Keratinocyte (primary cell): ENCODE measurements at regions not wholly inside any gene's neighbourhood (a gene's known extent, or its start where the extent isn't known, plus 50 kb on each side); places are given as distances from the start of the nearest gene placed in this dataset.

Source experiments
- DNase-seq: peaks from one replicate; pipeline ENCODE4 v3.0.0-alpha.2; 2011; ENCODE audit warnings: low read depth, missing footprints, low spot score
- FAIRE-seq: peaks from 2 replicates; lab custom pipeline; 2011; peaks lifted over from hg19 to GRCh38; lab: Jason Lieb, UNC
- H2AFZ ChIP-seq: 2 replicates; pipeline ENCODE4 v1.6.0; 2012; ENCODE audit warnings: low read length, control low read depth, inconsistent platforms; ENCODE audit not compliant: control insufficient read depth
- H3K27ac ChIP-seq: 2 replicates; pipeline ENCODE4 v1.5.1; 2011; ENCODE audit warnings: low read length; ENCODE audit not compliant: control insufficient read depth, insufficient read depth
- H3K27me3 ChIP-seq: 3 replicates; pipeline ENCODE4 v1.6.0; 2011; ENCODE audit warnings: low read length; ENCODE audit not compliant: control insufficient read depth, insufficient read depth; ENCODE audit errors: extremely low read depth
- H3K36me3 ChIP-seq, 2 experiments: 2 replicates in 1 of 2; 3 replicates in 1 of 2; pipeline ENCODE4 v1.5.1; 2011; ENCODE audit warnings: low read length in 2 of 2, mild to moderate bottlenecking in 1 of 2; ENCODE audit not compliant: control insufficient read depth in 2 of 2, insufficient read depth in 2 of 2; ENCODE audit errors: extremely low read depth in 1 of 2
- H3K4me1 ChIP-seq: 3 replicates; pipeline ENCODE4 v1.5.1; 2011; ENCODE audit warnings: low read length; ENCODE audit not compliant: control insufficient read depth, insufficient read depth; ENCODE audit errors: extremely low read depth
- H3K4me2 ChIP-seq: 3 replicates; pipeline ENCODE4 v1.6.0; 2011; ENCODE audit warnings: low read depth, low read length; ENCODE audit not compliant: control insufficient read depth, insufficient read depth; ENCODE audit errors: extremely low read depth
- H3K4me3 ChIP-seq, 3 experiments: fragments of 200-600 bp in 1 of 3; sonication (generic) in 1 of 3; 2 replicates in 2 of 3; 3 replicates in 1 of 3; pipeline ENCODE4 v1.5.1; 2011 to 2016; ENCODE audit warnings: low read length in 3 of 3, mild to moderate bottlenecking in 3 of 3, control low read depth in 2 of 3, inconsistent platforms in 1 of 3, low read depth in 1 of 3, mixed read lengths in 1 of 3, mixed run types in 1 of 3, moderate library complexity in 1 of 3; ENCODE audit not compliant: control insufficient read depth in 2 of 3, insufficient read depth in 2 of 3; ENCODE audit errors: extremely low read depth in 1 of 3
- H3K79me2 ChIP-seq: 2 replicates; pipeline ENCODE4 v1.6.0; 2012; ENCODE audit warnings: low read length; ENCODE audit not compliant: control insufficient read depth, insufficient read depth
- H3K9ac ChIP-seq: 3 replicates; pipeline ENCODE4 v1.6.0; 2011; ENCODE audit warnings: low read length; ENCODE audit not compliant: control insufficient read depth, insufficient read depth; ENCODE audit errors: extremely low read depth
- H3K9me1 ChIP-seq: 3 replicates; pipeline ENCODE4 v1.6.0; 2011; ENCODE audit warnings: low read length; ENCODE audit not compliant: control insufficient read depth, insufficient read depth; ENCODE audit errors: extremely low read depth
- H3K9me3 ChIP-seq: 2 replicates; pipeline ENCODE4 v1.5.1; 2012; ENCODE audit warnings: low read depth, low read length; ENCODE audit not compliant: control insufficient read depth
- H4K20me1 ChIP-seq: 3 replicates; pipeline ENCODE4 v1.6.0; 2011; ENCODE audit warnings: low read length; ENCODE audit not compliant: control insufficient read depth, insufficient read depth; ENCODE audit errors: extremely low read depth
- EZH2 ChIP-seq: IDR thresholded peaks from one replicate; pipeline ENCODE4 v1.6.1; 2012; ENCODE audit warnings: inconsistent platforms, mild to moderate bottlenecking, low read length, moderate library complexity
- dilution Hi-C: fragments of 300-500 bp; cut with MboI; formaldehyde crosslinking; loops from one replicate; pipeline ENCODE4 v1.7.0; 2020; ENCODE audit warnings: low sequenced_read_pairs; ENCODE audit not compliant: extremely low pct_ligation_motif_present
- TF ChIP-seq, protein P1 (sequence below), 3 experiments: IDR thresholded peaks in 1 of 3; conservative IDR thresholded peaks in 1 of 3; optimal IDR thresholded peaks in 1 of 3; 2 replicates in 2 of 3; 3 replicates in 1 of 3; pipeline versions ENCODE3 to v1.5.1; 2011; ENCODE audit warnings: low read length in 3 of 3, mild to moderate bottlenecking in 3 of 3, moderate library complexity in 2 of 3, control low read depth in 1 of 3, inconsistent platforms in 1 of 3; ENCODE audit not compliant: insufficient read depth in 2 of 3; ENCODE audit errors: extremely low read depth in 1 of 3

DNA sequence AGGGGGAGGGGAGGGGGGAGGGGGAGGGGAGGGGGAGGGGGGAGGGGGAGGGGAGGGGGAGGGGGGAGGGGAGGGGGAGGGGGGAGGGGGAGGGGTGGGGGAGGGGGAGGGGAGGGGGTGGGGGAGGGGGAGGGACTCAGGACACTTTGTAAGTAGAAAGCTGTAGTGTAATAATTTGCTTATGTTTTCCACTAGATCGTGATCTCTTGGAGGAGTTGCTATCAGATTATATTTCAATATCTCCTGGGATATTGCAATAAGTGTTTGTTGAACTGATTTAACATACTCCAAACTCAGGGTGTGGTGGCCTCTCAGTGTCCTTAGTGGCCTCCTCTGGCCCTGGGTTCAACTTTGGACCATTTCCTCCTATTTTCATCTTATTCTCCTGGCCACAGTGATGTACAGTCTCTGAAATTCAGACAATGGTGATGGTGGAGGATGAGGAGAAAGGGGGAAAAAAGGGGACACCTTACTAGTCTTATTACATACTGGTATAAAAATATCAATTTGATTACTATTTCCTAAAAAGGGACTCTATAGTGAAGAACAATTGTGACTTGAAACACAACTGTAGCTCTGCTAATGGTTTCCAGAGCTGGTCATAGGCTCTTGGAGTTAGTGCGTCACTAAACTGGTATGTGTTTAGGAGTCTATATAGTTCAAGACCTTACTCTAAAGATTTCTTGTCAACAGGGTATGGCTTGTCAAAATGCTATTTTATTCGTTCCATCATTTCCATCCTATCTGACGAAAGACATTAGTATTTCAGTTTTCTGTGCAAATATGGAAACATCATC lies 89.6 kb downstream of the DDX1 start:
- Histone ChIP-seq H3K9me1 (no peaks in the 10 kb centered on the region), H3K4me1 (no peaks in the 10 kb centered on the region), H3K79me2 (no peaks in the 10 kb centered on the region), H3K9me3 (no peaks in the 10 kb centered on the region), H3K27me3 (no peaks in the 10 kb centered on the region), H3K27ac (no peak overlapping the region), H3K4me3 (no peak overlapping the region), H3K4me2 (no peak overlapping the region), H3K9ac (no peak overlapping the region), H3K36me3 (no peaks in the 10 kb centered on the region), H2AFZ (no peak overlapping the region), H4K20me1 (no peaks in the 10 kb centered on the region)
- TF ChIP-seq, protein P1, sequence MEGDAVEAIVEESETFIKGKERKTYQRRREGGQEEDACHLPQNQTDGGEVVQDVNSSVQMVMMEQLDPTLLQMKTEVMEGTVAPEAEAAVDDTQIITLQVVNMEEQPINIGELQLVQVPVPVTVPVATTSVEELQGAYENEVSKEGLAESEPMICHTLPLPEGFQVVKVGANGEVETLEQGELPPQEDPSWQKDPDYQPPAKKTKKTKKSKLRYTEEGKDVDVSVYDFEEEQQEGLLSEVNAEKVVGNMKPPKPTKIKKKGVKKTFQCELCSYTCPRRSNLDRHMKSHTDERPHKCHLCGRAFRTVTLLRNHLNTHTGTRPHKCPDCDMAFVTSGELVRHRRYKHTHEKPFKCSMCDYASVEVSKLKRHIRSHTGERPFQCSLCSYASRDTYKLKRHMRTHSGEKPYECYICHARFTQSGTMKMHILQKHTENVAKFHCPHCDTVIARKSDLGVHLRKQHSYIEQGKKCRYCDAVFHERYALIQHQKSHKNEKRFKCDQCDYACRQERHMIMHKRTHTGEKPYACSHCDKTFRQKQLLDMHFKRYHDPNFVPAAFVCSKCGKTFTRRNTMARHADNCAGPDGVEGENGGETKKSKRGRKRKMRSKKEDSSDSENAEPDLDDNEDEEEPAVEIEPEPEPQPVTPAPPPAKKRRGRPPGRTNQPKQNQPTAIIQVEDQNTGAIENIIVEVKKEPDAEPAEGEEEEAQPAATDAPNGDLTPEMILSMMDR (optimal IDR thresholded peaks at IDR 0.05 in 1 of 3, IDR thresholded peaks at IDR 0.05 in 1 of 3, conservative IDR thresholded peaks at IDR 0.05 in 1 of 3; ENCODE audit: extremely low read depth in 1 of 3, insufficient read depth in 2 of 3, low read length in 3 of 3) = no peak
- no peak for TF ChIP-seq EZH2
- DNase-seq = no peak
- dilution Hi-C loops = no loop called here
- FAIRE-seq = no peak

DNA sequence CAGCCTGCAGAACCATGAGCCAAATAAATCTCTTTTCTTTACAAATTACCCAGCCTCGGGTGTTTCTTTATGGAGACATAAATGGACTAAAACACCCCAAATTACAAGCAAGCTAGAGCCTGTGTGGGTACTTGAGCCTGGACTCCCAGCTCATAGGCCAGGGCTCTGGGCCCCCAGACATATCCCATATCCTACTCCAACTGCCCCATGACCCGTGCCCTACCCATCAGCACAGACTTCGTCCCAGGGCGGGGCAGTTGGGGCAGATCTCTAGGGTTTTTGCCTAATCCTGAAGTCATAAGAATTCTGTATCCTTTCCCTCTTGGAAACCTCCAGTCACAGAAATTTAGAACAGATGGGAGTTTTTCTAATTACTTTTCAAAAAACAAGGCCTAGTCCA lies 90.7 kb downstream of the DDX1 start:
- dilution Hi-C loops = no loop called here

More for the DNA sequence above, 90.7 kb downstream of the DDX1 start:
- Histone ChIP-seq H3K4me3 (no peak overlapping the region), H3K9me1 (no peaks in the 10 kb centered on the region), H4K20me1 (no peaks in the 10 kb centered on the region), H3K4me2 (no peak overlapping the region), H3K9me3 (no peaks in the 10 kb centered on the region), H3K27ac (no peak overlapping the region), H3K79me2 (no peaks in the 10 kb centered on the region), H3K9ac (no peak overlapping the region), H3K36me3 (no peaks in the 10 kb centered on the region), H3K4me1 (no peaks in the 10 kb centered on the region), H2AFZ (no peak overlapping the region), H3K27me3 (no peaks in the 10 kb centered on the region)
- DNase-seq (no peak), FAIRE-seq (no peak)
- TF ChIP-seq, protein P1 (optimal IDR thresholded peaks at IDR 0.05 in 1 of 3, IDR thresholded peaks at IDR 0.05 in 1 of 3, conservative IDR thresholded peaks at IDR 0.05 in 1 of 3; ENCODE audit: extremely low read depth in 1 of 3, insufficient read depth in 2 of 3, low read length in 3 of 3) = no peak
- no peak for TF ChIP-seq EZH2
